Esophagus squamous epithelium (tissue), 5 donors: ENCODE measurements at regions not wholly inside any gene's neighbourhood (a gene's known extent, or its start where the extent isn't known, plus 50 kb on each side); places are given as distances from the start of the nearest gene placed in this dataset.

ENCODE experiments used
- DNase-seq: peaks from one replicate; lab custom pipeline; 2025; lab: John Stamatoyannopoulos, UW
- H3K27ac ChIP-seq, 4 donors: fragments of 200-600 bp; sonication (generic); one replicate each; pipeline ENCODE4 v1.5.1; 2016 to 2019; ENCODE audit warnings: mild to moderate bottlenecking in 1 of 4
- H3K27me3 ChIP-seq, 4 donors: fragments of 200-600 bp; sonication (generic); 1 replicate in 3 of 4; 2 replicates in 1 of 4; pipeline versions ENCODE4 v1.5.1 to v1.6.0; 2017 to 2021; ENCODE audit warnings: antibody characterized with exemption in 1 of 4
- H3K36me3 ChIP-seq, 3 donors: fragments of 200-600 bp; sonication (generic); one replicate each; pipeline ENCODE4 v1.5.1; 2016 to 2019
- H3K4me1 ChIP-seq, 3 donors: fragments of 200-600 bp; sonication (generic); one replicate each; pipeline ENCODE4 v1.5.1; 2017 to 2019
- H3K4me3 ChIP-seq, 4 donors: fragments of 200-600 bp; sonication (generic); 1 replicate in 3 of 4; 2 replicates in 1 of 4; pipeline ENCODE4 v1.5.1; 2016 to 2019; ENCODE audit warnings: mild to moderate bottlenecking in 2 of 4, moderate library complexity in 1 of 4
- H3K9me3 ChIP-seq, 3 donors: fragments of 200-600 bp; sonication (generic); one replicate each; pipeline ENCODE4 v1.5.1; 2016 to 2019
- POLR2A ChIP-seq, 4 donors: fragments of 450-650 bp; IDR thresholded peaks; one replicate each; pipeline ENCODE4 v1.6.1; 2017; ENCODE audit warnings: antibody characterized with exemption in 4 of 4, mild to moderate bottlenecking in 4 of 4, moderate library complexity in 3 of 4
- WGBS, 2 donors: methylation state at CpG; one replicate each; pipeline ENCODE4 v1.1.5; 2018; 5-methylcytosine and 5-hydroxymethylcytosine counted together
- intact Hi-C: fragments of 100-400 bp; cut with DNase I; formaldehyde crosslinking; loops from one replicate; pipeline ENCODE4 v1.15.0; 2022
- TF ChIP-seq, protein P1 (sequence below), 6 experiments: fragments of 450-650 bp in 4 of 6; fragments of 200-600 bp in 2 of 6; sonication (generic) in 2 of 6; IDR thresholded peaks; one replicate each; pipeline ENCODE4 v1.5.1; 2016 to 2019; ENCODE audit warnings: antibody characterized with exemption in 6 of 6, mild to moderate bottlenecking in 4 of 6, moderate library complexity in 4 of 6
- donor health status: DM: yes; HTN: yes; CAD: no.

GRCh38 chr4:180423712-180424057 lies 1819.5 kb upstream of the TENM3 start:
- intact Hi-C loops = no loop called here
- Histone ChIP-seq H3K27me3 (no peaks in the 10 kb centered on the region), H3K9me3 (no peaks in the 10 kb centered on the region), H3K27ac (no peak overlapping the region), H3K4me3 (no peak overlapping the region), H3K36me3 (no peaks in the 10 kb centered on the region), H3K4me1 (no peaks in the 10 kb centered on the region)
- DNase-seq = no peak
- TF ChIP-seq, protein P1, sequence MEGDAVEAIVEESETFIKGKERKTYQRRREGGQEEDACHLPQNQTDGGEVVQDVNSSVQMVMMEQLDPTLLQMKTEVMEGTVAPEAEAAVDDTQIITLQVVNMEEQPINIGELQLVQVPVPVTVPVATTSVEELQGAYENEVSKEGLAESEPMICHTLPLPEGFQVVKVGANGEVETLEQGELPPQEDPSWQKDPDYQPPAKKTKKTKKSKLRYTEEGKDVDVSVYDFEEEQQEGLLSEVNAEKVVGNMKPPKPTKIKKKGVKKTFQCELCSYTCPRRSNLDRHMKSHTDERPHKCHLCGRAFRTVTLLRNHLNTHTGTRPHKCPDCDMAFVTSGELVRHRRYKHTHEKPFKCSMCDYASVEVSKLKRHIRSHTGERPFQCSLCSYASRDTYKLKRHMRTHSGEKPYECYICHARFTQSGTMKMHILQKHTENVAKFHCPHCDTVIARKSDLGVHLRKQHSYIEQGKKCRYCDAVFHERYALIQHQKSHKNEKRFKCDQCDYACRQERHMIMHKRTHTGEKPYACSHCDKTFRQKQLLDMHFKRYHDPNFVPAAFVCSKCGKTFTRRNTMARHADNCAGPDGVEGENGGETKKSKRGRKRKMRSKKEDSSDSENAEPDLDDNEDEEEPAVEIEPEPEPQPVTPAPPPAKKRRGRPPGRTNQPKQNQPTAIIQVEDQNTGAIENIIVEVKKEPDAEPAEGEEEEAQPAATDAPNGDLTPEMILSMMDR (IDR thresholded peaks at IDR 0.05) = no peak
- TF ChIP-seq POLR2A (IDR thresholded peaks at IDR 0.05) = no peak
- WGBS, 2 donors = 68 to 73% methylated on average over 4 of the region's 4 CpGs

DNA sequence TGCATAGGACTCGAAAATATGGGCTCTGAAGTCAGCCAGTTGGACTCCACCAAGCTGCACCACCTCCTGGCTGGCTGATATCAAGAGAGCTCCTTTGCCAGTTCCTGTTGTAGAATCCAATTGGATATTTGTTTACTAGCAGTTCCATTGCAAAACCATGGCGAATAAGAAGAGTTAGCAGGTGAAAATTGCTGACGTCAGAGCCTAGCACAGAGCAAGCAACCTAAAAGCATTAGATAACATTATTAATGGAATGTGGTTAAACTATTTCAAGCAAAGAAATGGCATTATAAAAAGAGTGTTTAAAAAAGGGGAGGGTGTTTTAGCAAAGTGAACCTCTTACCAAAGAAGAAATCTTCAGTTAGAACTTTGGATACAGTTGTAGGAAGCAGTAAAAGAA lies 1816.3 kb upstream of the TENM3 start:
- WGBS, 2 donors = 60 to 63% methylated on average over 3 of the region's 3 CpGs
- intact Hi-C loops = no loop called here

DNA sequence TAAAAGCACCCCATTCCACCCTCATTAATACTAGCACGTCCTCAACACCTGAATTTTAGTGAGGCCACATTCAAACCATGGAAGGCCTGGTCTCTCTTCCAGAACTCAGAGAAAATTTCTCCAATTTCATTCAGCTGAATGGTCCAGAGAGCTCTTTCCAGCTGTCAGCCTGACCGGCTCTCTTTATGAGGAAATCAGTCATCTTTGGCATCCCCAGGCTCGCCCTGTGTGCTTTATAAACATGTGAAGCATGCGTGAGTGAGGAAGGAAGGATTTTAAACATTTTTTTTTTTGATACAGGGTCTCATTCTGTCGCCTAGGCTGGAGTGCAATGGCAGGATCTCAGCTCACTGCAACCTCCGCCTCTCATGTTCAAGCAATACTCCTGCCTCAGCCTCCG lies 1812.9 kb upstream of the TENM3 start:
- no peaks in the 10 kb centered on the region for H3K9me3 ChIP-seq
- intact Hi-C loops = no loop called here
- no peaks in the 10 kb centered on the region for H3K4me1 ChIP-seq
- H3K36me3 ChIP-seq = no peaks in the 10 kb centered on the region
- no peak for DNase-seq
- 41 to 56% methylated on average over 7 of the region's 7 CpGs for WGBS, 2 donors
- no peak overlapping the region for H3K4me3 ChIP-seq
- TF ChIP-seq POLR2A (IDR thresholded peaks at IDR 0.05) = no peak
- TF ChIP-seq, protein P1 (IDR thresholded peaks at IDR 0.05) = no peak
- H3K27ac ChIP-seq = no peak overlapping the region
- no peaks in the 10 kb centered on the region for H3K27me3 ChIP-seq

More for the DNA sequence above, 1816.3 kb upstream of the TENM3 start:
- H3K4me3 ChIP-seq = no peak overlapping the region
- TF ChIP-seq, protein P1 (IDR thresholded peaks at IDR 0.05) = no peak
- no peak for TF ChIP-seq POLR2A (IDR thresholded peaks at IDR 0.05)
- no peaks in the 10 kb centered on the region for H3K27me3 ChIP-seq
- no peaks in the 10 kb centered on the region for H3K9me3 ChIP-seq
- H3K4me1 ChIP-seq = no peaks in the 10 kb centered on the region
- no peak overlapping the region for H3K27ac ChIP-seq
- no peaks in the 10 kb centered on the region for H3K36me3 ChIP-seq
- no peak for DNase-seq

DNA sequence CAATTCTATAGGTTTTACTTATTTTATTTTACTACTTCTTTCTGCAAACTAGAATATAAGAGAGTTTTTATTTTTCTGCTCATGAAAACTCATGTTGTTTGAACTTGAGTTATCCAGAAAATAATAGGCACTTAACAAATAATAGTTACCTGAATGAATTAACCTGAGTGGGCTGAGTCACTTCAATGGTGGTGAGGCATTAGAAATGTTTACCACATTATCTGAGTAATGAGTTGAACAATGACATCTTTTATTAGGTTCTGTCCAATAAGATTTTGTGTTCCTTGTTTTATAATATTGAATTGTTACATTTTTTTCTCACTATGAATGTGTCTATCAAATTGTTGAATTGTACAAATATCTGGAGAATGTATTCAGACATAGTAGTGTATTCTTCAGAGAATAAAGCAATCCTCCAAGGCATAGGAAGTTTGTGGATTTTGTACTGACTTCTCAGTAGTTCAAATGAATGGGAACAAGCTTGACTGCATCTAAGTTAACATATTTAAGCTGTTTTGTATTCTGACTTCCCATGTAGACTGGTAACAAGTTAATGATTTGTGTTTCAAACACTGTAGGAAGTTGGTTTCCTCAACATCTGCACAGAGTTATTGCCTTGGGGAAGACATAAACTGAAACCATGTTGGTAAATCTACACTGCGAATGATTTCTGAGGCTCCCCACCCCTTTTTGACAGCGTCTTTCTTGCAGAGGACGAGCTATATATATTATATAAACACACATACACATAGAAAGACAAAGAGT lies 1808.9 kb upstream of the TENM3 start:
- Histone ChIP-seq H3K9me3 (no peaks in the 10 kb centered on the region), H3K4me1 (no peaks in the 10 kb centered on the region), H3K36me3 (no peaks in the 10 kb centered on the region), H3K27me3 (no peaks in the 10 kb centered on the region), H3K27ac (no peak overlapping the region), H3K4me3 (no peak overlapping the region)
- no peak for DNase-seq
- 18% methylated on average over 3 of the region's 3 CpGs for WGBS, 2 donors
- TF ChIP-seq, protein P1 (IDR thresholded peaks at IDR 0.05) = no peak
- no peak for TF ChIP-seq POLR2A (IDR thresholded peaks at IDR 0.05)
- intact Hi-C loops = no loop called here

DNA sequence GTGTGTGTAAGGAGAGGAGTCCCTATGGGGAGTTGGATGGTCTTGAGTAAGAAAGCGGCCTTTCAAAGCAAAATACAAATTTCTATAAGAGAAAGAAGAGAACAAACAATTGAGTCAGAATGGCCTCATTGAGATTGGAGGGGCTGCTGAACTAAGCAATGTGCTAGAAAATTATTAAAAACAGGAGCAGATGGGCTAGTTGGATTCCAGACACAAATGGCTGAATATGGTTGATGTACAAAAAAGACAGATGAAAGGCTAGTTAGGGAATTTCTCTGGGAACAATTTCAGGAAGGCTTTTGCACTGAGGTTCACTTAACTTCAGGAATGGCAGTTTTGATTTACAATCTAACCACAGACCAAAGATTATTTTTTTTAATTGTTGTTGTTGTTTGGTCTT lies 1806.8 kb upstream of the TENM3 start:
- no peaks in the 10 kb centered on the region for H3K9me3 ChIP-seq
- no peaks in the 10 kb centered on the region for H3K4me1 ChIP-seq
- no peak for DNase-seq
- intact Hi-C loops = no loop called here
- no peak overlapping the region for H3K27ac ChIP-seq
- H3K27me3 ChIP-seq = no peaks in the 10 kb centered on the region
- no peak overlapping the region for H3K4me3 ChIP-seq
- WGBS, 2 donors = 71 to 86% methylated on average over 1 of the region's 1 CpG
- H3K36me3 ChIP-seq = no peaks in the 10 kb centered on the region
- TF ChIP-seq POLR2A (IDR thresholded peaks at IDR 0.05) = no peak
- TF ChIP-seq, protein P1 (IDR thresholded peaks at IDR 0.05) = no peak
